ENCODE measurements at regions not wholly inside any gene's neighbourhood (a gene's known extent, or its start where the extent isn't known, plus 50 kb on each side); places are given as distances from the start of the nearest gene placed in this dataset.
A peak's percentile ranks its signal among the peaks of the same experiment; 100 is the strongest.

DNA sequence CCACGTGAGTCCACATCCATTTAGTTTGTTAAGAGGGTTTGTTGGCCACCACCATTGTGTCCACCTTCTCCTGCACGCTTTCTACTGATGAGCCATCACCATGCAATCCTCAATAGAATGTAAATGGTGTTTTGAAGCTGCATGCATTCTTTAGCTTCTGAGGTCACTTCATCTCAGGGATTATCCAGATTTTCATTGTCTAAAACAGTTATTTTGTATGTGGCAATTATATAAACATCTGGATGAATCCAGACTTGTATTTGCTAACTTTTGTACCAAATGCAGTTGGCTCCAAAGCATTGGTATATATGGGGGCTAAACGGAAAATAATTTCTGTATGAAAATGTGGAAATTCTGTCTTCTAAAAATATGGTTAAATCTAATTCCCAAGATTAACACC, 231.2 kb upstream of the ARID1B start:
- TF ChIP-seq, protein P1, sequence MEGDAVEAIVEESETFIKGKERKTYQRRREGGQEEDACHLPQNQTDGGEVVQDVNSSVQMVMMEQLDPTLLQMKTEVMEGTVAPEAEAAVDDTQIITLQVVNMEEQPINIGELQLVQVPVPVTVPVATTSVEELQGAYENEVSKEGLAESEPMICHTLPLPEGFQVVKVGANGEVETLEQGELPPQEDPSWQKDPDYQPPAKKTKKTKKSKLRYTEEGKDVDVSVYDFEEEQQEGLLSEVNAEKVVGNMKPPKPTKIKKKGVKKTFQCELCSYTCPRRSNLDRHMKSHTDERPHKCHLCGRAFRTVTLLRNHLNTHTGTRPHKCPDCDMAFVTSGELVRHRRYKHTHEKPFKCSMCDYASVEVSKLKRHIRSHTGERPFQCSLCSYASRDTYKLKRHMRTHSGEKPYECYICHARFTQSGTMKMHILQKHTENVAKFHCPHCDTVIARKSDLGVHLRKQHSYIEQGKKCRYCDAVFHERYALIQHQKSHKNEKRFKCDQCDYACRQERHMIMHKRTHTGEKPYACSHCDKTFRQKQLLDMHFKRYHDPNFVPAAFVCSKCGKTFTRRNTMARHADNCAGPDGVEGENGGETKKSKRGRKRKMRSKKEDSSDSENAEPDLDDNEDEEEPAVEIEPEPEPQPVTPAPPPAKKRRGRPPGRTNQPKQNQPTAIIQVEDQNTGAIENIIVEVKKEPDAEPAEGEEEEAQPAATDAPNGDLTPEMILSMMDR (IDR thresholded peaks at IDR 0.05; ENCODE audit: control extremely low read depth, extremely low read depth), result no peak
- WGBS, 2 donors, result 81 to 87% methylated on average over 3 of the region's 3 CpGs
- Histone ChIP-seq H3K4me3 (no peak overlapping the region), H3K9me3 (ENCODE audit: control insufficient read depth in 4 of 4, insufficient read depth in 3 of 4, low read length in 3 of 4) (peaks cover 0 to 5% (median 0%) of the 10 kb centered on the region in 4 donors), H3K36me3 (ENCODE audit: control insufficient read depth in 4 of 4, insufficient read depth in 4 of 4, low read length in 4 of 4) (no peaks in the 10 kb centered on the region), H3K27ac (ENCODE audit: low read depth in 1 of 2, low read length in 1 of 2) (no peak overlapping the region), H3K4me1 (ENCODE audit: control insufficient read depth in 5 of 5, insufficient read depth in 5 of 5, low read length in 5 of 5) (peaks cover 0 to 16% (median 0%) of the 10 kb centered on the region in 5 donors), H3K27me3 (ENCODE audit: control insufficient read depth in 3 of 3, insufficient read depth in 3 of 3, low read length in 2 of 3) (no peaks in the 10 kb centered on the region), H3K9ac (ENCODE audit: insufficient read depth in 1 of 2, low read length in 2 of 2) (no peak overlapping the region)
- DNase-seq (peak in 2 of 3 donors; percentile 70 to 80), ATAC-seq (ENCODE audit: insufficient read depth, low FRiP score) (no peak)

DNA sequence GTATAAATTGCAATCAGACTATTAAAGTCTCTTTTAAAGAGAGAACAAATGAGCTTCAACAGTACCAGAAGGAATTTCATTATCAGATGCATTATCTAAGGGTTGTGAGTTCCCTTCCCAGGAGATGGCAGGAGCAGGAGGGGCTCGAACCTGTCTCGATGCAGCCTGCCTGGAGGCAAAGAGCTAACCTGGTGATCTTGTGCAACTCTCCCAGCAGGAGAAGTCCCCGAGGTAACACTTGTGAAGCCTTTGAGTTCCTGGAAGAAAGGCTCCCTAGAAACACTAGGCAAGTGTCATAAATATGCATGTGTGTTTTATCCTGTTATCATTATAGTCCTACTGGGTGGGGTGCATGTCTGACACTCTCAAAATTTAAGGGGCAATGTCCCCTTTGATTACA, 232.2 kb upstream of the ARID1B start:
- WGBS, 2 donors, result 61 to 81% methylated on average over 3 of the region's 3 CpGs
- DNase-seq (no peak), ATAC-seq (ENCODE audit: insufficient read depth, low FRiP score) (no peak)
- Histone ChIP-seq H3K4me1 (ENCODE audit: control insufficient read depth in 5 of 5, insufficient read depth in 5 of 5, low read length in 5 of 5) (peaks cover 0 to 17% (median 0%) of the 10 kb centered on the region in 5 donors), H3K27ac (ENCODE audit: low read depth in 1 of 2, low read length in 1 of 2) (no peak overlapping the region), H3K4me3 (no peak overlapping the region), H3K9me3 (ENCODE audit: control insufficient read depth in 4 of 4, insufficient read depth in 3 of 4, low read length in 3 of 4) (peaks cover 0 to 4% (median 0%) of the 10 kb centered on the region in 4 donors), H3K9ac (ENCODE audit: insufficient read depth in 1 of 2, low read length in 2 of 2) (no peak overlapping the region), H3K27me3 (ENCODE audit: control insufficient read depth in 3 of 3, insufficient read depth in 3 of 3, low read length in 2 of 3) (no peaks in the 10 kb centered on the region), H3K36me3 (ENCODE audit: control insufficient read depth in 4 of 4, insufficient read depth in 4 of 4, low read length in 4 of 4) (no peaks in the 10 kb centered on the region)
- TF ChIP-seq, protein P1 (IDR thresholded peaks at IDR 0.05; ENCODE audit: control extremely low read depth, extremely low read depth), result no peak

DNA sequence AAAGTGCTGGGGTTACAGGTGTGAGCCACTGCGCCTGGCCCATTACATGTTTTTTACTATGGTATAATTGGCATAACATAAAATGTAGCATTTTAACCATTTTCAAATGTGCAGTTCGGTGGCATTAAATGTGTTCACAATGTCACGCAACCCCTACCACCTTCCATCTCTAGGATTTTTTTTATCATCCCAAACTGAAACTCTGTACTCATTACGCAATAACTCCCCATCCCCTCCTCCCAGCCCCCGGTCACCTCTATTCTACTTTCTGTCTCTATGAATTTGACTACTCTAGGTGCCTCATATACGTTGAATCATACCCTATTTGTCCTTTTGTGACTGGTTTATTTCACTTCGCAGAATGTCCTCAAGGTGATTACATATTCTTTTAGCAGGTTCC, 233.1 kb upstream of the ARID1B start:
- Histone ChIP-seq H3K36me3 (ENCODE audit: control insufficient read depth in 4 of 4, insufficient read depth in 4 of 4, low read length in 4 of 4) (no peaks in the 10 kb centered on the region), H3K4me3 (no peak overlapping the region), H3K27me3 (ENCODE audit: control insufficient read depth in 3 of 3, insufficient read depth in 3 of 3, low read length in 2 of 3) (no peaks in the 10 kb centered on the region), H3K9ac (ENCODE audit: insufficient read depth in 1 of 2, low read length in 2 of 2) (no peak overlapping the region), H3K9me3 (ENCODE audit: control insufficient read depth in 4 of 4, insufficient read depth in 3 of 4, low read length in 3 of 4) (peaks cover 0 to 4% (median 0%) of the 10 kb centered on the region in 4 donors), H3K27ac (ENCODE audit: low read depth in 1 of 2, low read length in 1 of 2) (no peak overlapping the region), H3K4me1 (ENCODE audit: control insufficient read depth in 5 of 5, insufficient read depth in 5 of 5, low read length in 5 of 5) (peaks cover 0 to 26% (median 5%) of the 10 kb centered on the region in 5 donors)
- DNase-seq (no peak), ATAC-seq (ENCODE audit: insufficient read depth, low FRiP score) (no peak)
- TF ChIP-seq, protein P1 (IDR thresholded peaks at IDR 0.05; ENCODE audit: control extremely low read depth, extremely low read depth), result no peak
- 90 to 93% methylated on average over 7 of the region's 7 CpGs for WGBS, 2 donors

DNA sequence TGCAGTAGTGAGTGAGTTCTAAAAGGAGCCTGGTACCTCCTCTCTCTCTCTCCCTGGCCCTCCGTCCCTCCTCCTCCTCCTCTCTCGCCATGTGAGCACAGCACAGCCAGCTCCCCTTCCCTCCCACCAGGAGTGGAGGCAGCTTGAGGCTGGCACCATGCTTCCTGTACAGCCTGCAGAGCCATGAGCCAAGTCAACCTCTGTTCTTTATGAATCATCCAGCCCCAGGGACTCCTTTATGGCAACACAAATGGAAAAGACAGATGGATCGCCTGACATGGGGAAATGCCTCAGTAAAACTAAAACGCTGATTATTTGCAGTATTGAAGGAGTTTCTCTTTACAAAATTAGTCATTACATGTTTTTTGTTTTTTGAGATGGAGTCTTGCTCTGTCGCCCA, 233.7 kb upstream of the ARID1B start:
- 78 to 97% methylated on average over 4 to 5 of the region's 5 CpGs for WGBS, 2 donors
- no peak overlapping the region for H3K9ac ChIP-seq (ENCODE audit: insufficient read depth in 1 of 2, low read length in 2 of 2)
- no peak for ATAC-seq (ENCODE audit: insufficient read depth, low FRiP score)

More for the DNA sequence above, 233.7 kb upstream of the ARID1B start:
- no peak for DNase-seq
- H3K9me3 ChIP-seq (ENCODE audit: control insufficient read depth in 4 of 4, insufficient read depth in 3 of 4, low read length in 3 of 4), result peaks cover 0 to 4% (median 0%) of the 10 kb centered on the region in 4 donors
- no peak overlapping the region for H3K27ac ChIP-seq (ENCODE audit: low read depth in 1 of 2, low read length in 1 of 2)
- no peaks in the 10 kb centered on the region for H3K27me3 ChIP-seq (ENCODE audit: control insufficient read depth in 3 of 3, insufficient read depth in 3 of 3, low read length in 2 of 3)
- peaks cover 0 to 31% (median 5%) of the 10 kb centered on the region in 5 donors for H3K4me1 ChIP-seq (ENCODE audit: control insufficient read depth in 5 of 5, insufficient read depth in 5 of 5, low read length in 5 of 5)
- TF ChIP-seq, protein P1 (IDR thresholded peaks at IDR 0.05; ENCODE audit: control extremely low read depth, extremely low read depth), result no peak
- H3K4me3 ChIP-seq, result no peak overlapping the region
- no peaks in the 10 kb centered on the region for H3K36me3 ChIP-seq (ENCODE audit: control insufficient read depth in 4 of 4, insufficient read depth in 4 of 4, low read length in 4 of 4)
